HEK293 (cell line): ENCODE measurements at regions not wholly inside any gene's neighbourhood (a gene's known extent, or its start where the extent isn't known, plus 50 kb on each side); places are given as distances from the start of the nearest gene placed in this dataset.

ENCODE experiments used
- CTCF ChIA-PET: fragments of 350-600 bp; formaldehyde crosslinking; extraction: SDS; loops from one replicate; lab custom pipeline; 2021; ENCODE audit warnings: antibody characterized with exemption; lab: Yijun Ruan, JAX
- POLR2A ChIA-PET: fragments of 300-600 bp; formaldehyde crosslinking; extraction: SDS; loops from one replicate; lab custom pipeline; 2020; ENCODE audit warnings: antibody characterized with exemption, inconsistent platforms; lab: Yijun Ruan, JAX
- H3K27ac ChIP-seq: fragments of 200-500 bp; sonication (Bioruptor generic); 2 replicates; pipeline ENCODE4 v1.5.1; 2014; ENCODE audit warnings: low read depth, low read length, control low read depth, inconsistent platforms; ENCODE audit errors: extremely low read depth
- H3K36me3 ChIP-seq, 2 experiments: fragments of 200-500 bp in 1 of 2; sonication (Bioruptor generic) in 1 of 2; 1 replicate in 1 of 2; 2 replicates in 1 of 2; pipeline ENCODE4 v1.5.1; 2014 to 2017; ENCODE audit warnings: inconsistent platforms in 2 of 2, low read length in 2 of 2; ENCODE audit not compliant: control insufficient read depth in 2 of 2, insufficient read depth in 1 of 2
- H3K4me1 ChIP-seq: fragments of 200-500 bp; sonication (Bioruptor generic); 2 replicates; pipeline ENCODE4 v1.5.1; 2014; ENCODE audit warnings: mild to moderate bottlenecking, low read length, inconsistent platforms; ENCODE audit not compliant: control insufficient read depth, insufficient read depth
- H3K4me3 ChIP-seq: 2 replicates; pipeline ENCODE4 v1.5.1; 2011; ENCODE audit warnings: low read depth, mild to moderate bottlenecking, control low read depth, low read length, moderate library complexity
- H3K9me3 ChIP-seq: fragments of 200-500 bp; sonication (Bioruptor generic); 2 replicates; pipeline ENCODE4 v1.5.1; 2014; ENCODE audit warnings: low read depth, low read length, inconsistent platforms; ENCODE audit not compliant: control insufficient read depth, insufficient read depth
- BCL6B ChIP-seq: fragments of 450-650 bp; formaldehyde crosslinking; IDR thresholded peaks from 2 replicates; pipeline ENCODE4 v1.5.1; 2017; ENCODE audit warnings: missing biosample characterization, missing genetic modification characterization
- GLIS1 ChIP-seq: fragments of 450-650 bp; formaldehyde crosslinking; IDR thresholded peaks from 2 replicates; pipeline ENCODE4 v1.5.1; 2016; ENCODE audit warnings: missing biosample characterization, missing genetic modification characterization
- HOXC10 ChIP-seq: sonication (generic); formaldehyde crosslinking; IDR thresholded peaks from 2 replicates; pipeline ENCODE4 v1.8.1; 2023; ENCODE audit warnings: mild to moderate bottlenecking, missing genetic modification reagents
- MYNN ChIP-seq: fragments of 450-650 bp; formaldehyde crosslinking; IDR thresholded peaks from 2 replicates; pipeline ENCODE4 v1.5.1; 2016; ENCODE audit warnings: missing biosample characterization, missing genetic modification characterization, borderline replicate concordance
- MZF1 ChIP-seq: fragments of 450-650 bp; formaldehyde crosslinking; IDR thresholded peaks from 2 replicates; pipeline ENCODE4 v1.5.1; 2017; ENCODE audit warnings: missing biosample characterization, missing genetic modification characterization, borderline replicate concordance
- SCRT1 ChIP-seq: fragments of 450-650 bp; formaldehyde crosslinking; IDR thresholded peaks from 2 replicates; pipeline ENCODE4 v1.5.1; 2016; ENCODE audit warnings: missing biosample characterization, missing genetic modification characterization, borderline replicate concordance
- ZBTB21 ChIP-seq: fragments of 450-650 bp; formaldehyde crosslinking; IDR thresholded peaks from 2 replicates; pipeline ENCODE4 v1.5.1; 2017; ENCODE audit warnings: missing biosample characterization, missing genetic modification characterization
- ZBTB48 ChIP-seq: fragments of 450-650 bp; formaldehyde crosslinking; IDR thresholded peaks from 2 replicates; pipeline ENCODE4 v1.5.1; 2016; ENCODE audit warnings: missing biosample characterization, missing genetic modification characterization
- ZBTB8A ChIP-seq: fragments of 450-650 bp; formaldehyde crosslinking; IDR thresholded peaks from 2 replicates; pipeline ENCODE4 v1.5.1; 2016; ENCODE audit warnings: missing biosample characterization, missing genetic modification characterization
- ZFHX2 ChIP-seq: fragments of 450-650 bp; formaldehyde crosslinking; conservative IDR thresholded peaks from 2 replicates; pipeline ENCODE4 v1.5.1; 2016; ENCODE audit warnings: missing biosample characterization, missing genetic modification characterization
- ZFP37 ChIP-seq: fragments of 450-650 bp; formaldehyde crosslinking; IDR thresholded peaks from 2 replicates; pipeline ENCODE4 v1.5.1; 2016; ENCODE audit warnings: missing biosample characterization, missing genetic modification characterization
- ZNF133 ChIP-seq: fragments of 450-650 bp; formaldehyde crosslinking; IDR thresholded peaks from 2 replicates; pipeline ENCODE4 v1.5.1; 2016; ENCODE audit warnings: missing biosample characterization, missing genetic modification characterization
- ZNF2 ChIP-seq: fragments of 450-650 bp; formaldehyde crosslinking; IDR thresholded peaks from 2 replicates; pipeline ENCODE4 v1.5.1; 2016; ENCODE audit warnings: missing biosample characterization, missing genetic modification characterization
- ZNF23 ChIP-seq: fragments of 450-650 bp; formaldehyde crosslinking; IDR thresholded peaks from 2 replicates; pipeline ENCODE4 v1.5.1; 2016; ENCODE audit warnings: missing biosample characterization, missing genetic modification characterization, borderline replicate concordance
- ZNF248 ChIP-seq: fragments of 450-650 bp; formaldehyde crosslinking; IDR thresholded peaks from 2 replicates; pipeline ENCODE4 v1.5.1; 2017; ENCODE audit warnings: missing biosample characterization, missing genetic modification characterization
- ZNF398 ChIP-seq: fragments of 450-650 bp; formaldehyde crosslinking; IDR thresholded peaks from 2 replicates; pipeline ENCODE4 v1.5.1; 2017; ENCODE audit warnings: missing biosample characterization, missing genetic modification characterization
- ZNF416 ChIP-seq: fragments of 450-650 bp; formaldehyde crosslinking; IDR thresholded peaks from 2 replicates; pipeline ENCODE4 v1.5.1; 2016; ENCODE audit warnings: missing biosample characterization, missing genetic modification characterization
- ZNF426 ChIP-seq: fragments of 450-650 bp; formaldehyde crosslinking; IDR thresholded peaks from 2 replicates; pipeline ENCODE4 v1.5.1; 2017; ENCODE audit warnings: missing biosample characterization, missing genetic modification characterization, mild to moderate bottlenecking, inconsistent platforms, moderate library complexity
- ZNF501 ChIP-seq: fragments of 450-650 bp; formaldehyde crosslinking; IDR thresholded peaks from 2 replicates; pipeline ENCODE4 v1.5.1; 2016; ENCODE audit warnings: missing biosample characterization, missing genetic modification characterization
- ZNF596 ChIP-seq: fragments of 450-650 bp; IDR thresholded peaks from 2 replicates; pipeline ENCODE4 v1.5.0; 2018; ENCODE audit warnings: missing biosample characterization, mild to moderate bottlenecking, missing genetic modification characterization, moderate library complexity
- ZNF664 ChIP-seq: fragments of 450-650 bp; formaldehyde crosslinking; IDR thresholded peaks from 2 replicates; pipeline ENCODE4 v1.5.1; 2016; ENCODE audit warnings: missing biosample characterization, missing genetic modification characterization
- ZNF701 ChIP-seq: fragments of 450-650 bp; formaldehyde crosslinking; IDR thresholded peaks from 2 replicates; pipeline ENCODE4 v1.5.1; 2016; ENCODE audit warnings: missing biosample characterization, missing genetic modification characterization
- ZNF747 ChIP-seq: fragments of 450-650 bp; formaldehyde crosslinking; IDR thresholded peaks from 2 replicates; pipeline ENCODE4 v1.5.1; 2016; ENCODE audit warnings: missing biosample characterization, missing genetic modification characterization
- ZSCAN16 ChIP-seq: fragments of 450-650 bp; formaldehyde crosslinking; IDR thresholded peaks from 2 replicates; pipeline ENCODE4 v1.5.1; 2016; ENCODE audit warnings: missing biosample characterization, missing genetic modification characterization
- ZSCAN4 ChIP-seq: fragments of 450-650 bp; formaldehyde crosslinking; IDR thresholded peaks from 2 replicates; pipeline ENCODE4 v1.5.1; 2017; ENCODE audit warnings: missing biosample characterization, missing genetic modification characterization
- TF ChIP-seq, protein P1 (sequence below): fragments of 450-650 bp; formaldehyde crosslinking; IDR thresholded peaks from 2 replicates; pipeline ENCODE4 v1.5.1; 2016; ENCODE audit warnings: missing biosample characterization, missing genetic modification characterization
- TF ChIP-seq, protein P2 (sequence below): fragments of 450-650 bp; formaldehyde crosslinking; IDR thresholded peaks from 2 replicates; pipeline ENCODE4 v1.5.1; 2016; ENCODE audit warnings: missing biosample characterization, missing genetic modification characterization

- ChIA-PET POLR2A (no interaction called here), CTCF (no interaction called here)
- no peaks in the 10 kb centered on the region for H3K9me3 ChIP-seq
- TF ChIP-seq, protein P1, sequence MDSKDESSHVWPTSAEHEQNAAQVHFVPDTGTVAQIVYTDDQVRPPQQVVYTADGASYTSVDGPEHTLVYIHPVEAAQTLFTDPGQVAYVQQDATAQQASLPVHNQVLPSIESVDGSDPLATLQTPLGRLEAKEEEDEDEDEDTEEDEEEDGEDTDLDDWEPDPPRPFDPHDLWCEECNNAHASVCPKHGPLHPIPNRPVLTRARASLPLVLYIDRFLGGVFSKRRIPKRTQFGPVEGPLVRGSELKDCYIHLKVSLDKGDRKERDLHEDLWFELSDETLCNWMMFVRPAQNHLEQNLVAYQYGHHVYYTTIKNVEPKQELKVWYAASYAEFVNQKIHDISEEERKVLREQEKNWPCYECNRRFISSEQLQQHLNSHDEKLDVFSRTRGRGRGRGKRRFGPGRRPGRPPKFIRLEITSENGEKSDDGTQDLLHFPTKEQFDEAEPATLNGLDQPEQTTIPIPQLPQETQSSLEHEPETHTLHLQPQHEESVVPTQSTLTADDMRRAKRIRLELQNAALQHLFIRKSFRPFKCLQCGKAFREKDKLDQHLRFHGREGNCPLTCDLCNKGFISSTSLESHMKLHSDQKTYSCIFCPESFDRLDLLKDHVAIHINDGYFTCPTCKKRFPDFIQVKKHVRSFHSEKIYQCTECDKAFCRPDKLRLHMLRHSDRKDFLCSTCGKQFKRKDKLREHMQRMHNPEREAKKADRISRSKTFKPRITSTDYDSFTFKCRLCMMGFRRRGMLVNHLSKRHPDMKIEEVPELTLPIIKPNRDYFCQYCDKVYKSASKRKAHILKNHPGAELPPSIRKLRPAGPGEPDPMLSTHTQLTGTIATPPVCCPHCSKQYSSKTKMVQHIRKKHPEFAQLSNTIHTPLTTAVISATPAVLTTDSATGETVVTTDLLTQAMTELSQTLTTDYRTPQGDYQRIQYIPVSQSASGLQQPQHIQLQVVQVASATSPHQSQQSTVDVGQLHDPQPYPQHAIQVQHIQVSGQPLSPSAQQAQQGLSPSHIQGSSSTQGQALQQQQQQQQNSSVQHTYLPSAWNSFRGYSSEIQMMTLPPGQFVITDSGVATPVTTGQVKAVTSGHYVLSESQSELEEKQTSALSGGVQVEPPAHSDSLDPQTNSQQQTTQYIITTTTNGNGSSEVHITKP (tag by site-specific recombination): no peak
- TF ChIP-seq ZNF416 (no peak), ZSCAN4 (tag by site-specific recombination) (no peak), ZNF2 (tag by site-specific recombination) (no peak), GLIS1 (tag by site-specific recombination) (no peak), SCRT1 (tag by site-specific recombination) (no peak), MZF1 (tag by site-specific recombination) (no peak), ZBTB8A (tag by site-specific recombination) (no peak), ZNF426 (tag by site-specific recombination) (no peak), BCL6B (tag by site-specific recombination) (no peak), ZNF596 (tag by site-specific recombination) (no peak)
- TF ChIP-seq, protein P2, sequence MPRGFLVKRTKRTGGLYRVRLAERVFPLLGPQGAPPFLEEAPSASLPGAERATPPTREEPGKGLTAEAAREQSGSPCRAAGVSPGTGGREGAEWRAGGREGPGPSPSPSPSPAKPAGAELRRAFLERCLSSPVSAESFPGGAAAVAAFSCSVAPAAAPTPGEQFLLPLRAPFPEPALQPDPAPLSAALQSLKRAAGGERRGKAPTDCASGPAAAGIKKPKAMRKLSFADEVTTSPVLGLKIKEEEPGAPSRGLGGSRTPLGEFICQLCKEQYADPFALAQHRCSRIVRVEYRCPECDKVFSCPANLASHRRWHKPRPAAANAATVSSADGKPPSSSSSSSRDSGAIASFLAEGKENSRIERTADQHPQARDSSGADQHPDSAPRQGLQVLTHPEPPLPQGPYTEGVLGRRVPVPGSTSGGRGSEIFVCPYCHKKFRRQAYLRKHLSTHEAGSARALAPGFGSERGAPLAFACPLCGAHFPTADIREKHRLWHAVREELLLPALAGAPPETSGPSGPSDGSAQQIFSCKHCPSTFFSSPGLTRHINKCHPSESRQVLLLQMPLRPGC (tag by site-specific recombination): no peak
- no peaks in the 10 kb centered on the region for H3K36me3 ChIP-seq
- H3K4me1 ChIP-seq: no peaks in the 10 kb centered on the region
- no peak overlapping the region for H3K27ac ChIP-seq
- no peak overlapping the region for H3K4me3 ChIP-seq
These were observed 403.0 kb upstream of the RBMS3 start for GRCh38 chr3:28877912-28878311.

DNA sequence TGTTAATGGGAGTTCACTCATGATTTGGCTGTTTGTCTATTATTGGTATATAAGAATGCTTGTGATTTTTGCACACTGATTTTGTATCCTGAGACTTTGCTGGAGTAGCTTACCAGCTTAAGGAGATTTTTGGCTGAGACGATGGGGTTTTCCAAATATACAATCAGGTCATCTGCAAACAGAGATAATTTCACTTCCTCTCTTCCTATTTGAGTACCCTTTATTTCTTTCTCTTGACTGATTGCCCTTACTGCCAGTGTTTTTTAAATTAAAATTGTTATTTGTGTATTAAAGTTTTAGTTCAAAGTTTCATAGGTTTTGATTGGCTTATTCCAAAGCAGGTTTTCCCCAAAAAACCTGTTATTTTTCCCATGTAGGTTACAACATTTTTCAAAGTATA, 390.5 kb upstream of the RBMS3 start:
- no peaks in the 10 kb centered on the region for H3K36me3 ChIP-seq
- no peaks in the 10 kb centered on the region for H3K4me1 ChIP-seq
- H3K9me3 ChIP-seq: no peaks in the 10 kb centered on the region
- no peak overlapping the region for H3K4me3 ChIP-seq
- ChIA-PET POLR2A (no interaction called here), CTCF (no interaction called here)
- H3K27ac ChIP-seq: no peak overlapping the region
- TF ChIP-seq ZNF664 (tag by site-specific recombination): no peak
- no peak for TF ChIP-seq ZFHX2 (tag by site-specific recombination)
- TF ChIP-seq ZNF747 (tag by site-specific recombination): no peak
- no peak for TF ChIP-seq ZSCAN16 (tag by site-specific recombination)
- TF ChIP-seq HOXC10 (CRISPR knock-in tag): no peak
- TF ChIP-seq ZNF23 (tag by site-specific recombination): no peak
- no peak for TF ChIP-seq ZNF426 (tag by site-specific recombination)
- TF ChIP-seq ZNF398 (tag by site-specific recombination): no peak
- TF ChIP-seq ZBTB8A (tag by site-specific recombination): no peak
- TF ChIP-seq ZNF701 (tag by site-specific recombination): no peak
- no peak for TF ChIP-seq MYNN (tag by site-specific recombination)
- no peak for TF ChIP-seq MZF1 (tag by site-specific recombination)
- no peak for TF ChIP-seq ZNF133 (tag by site-specific recombination)
- TF ChIP-seq ZNF248 (tag by site-specific recombination): no peak
- no peak for TF ChIP-seq ZBTB48 (tag by site-specific recombination)
- no peak for TF ChIP-seq ZFP37 (tag by site-specific recombination)
- TF ChIP-seq ZBTB21 (tag by site-specific recombination): no peak
- no peak for TF ChIP-seq ZNF501 (tag by site-specific recombination)
